ENCODE measurements at regions not wholly inside any gene's neighbourhood (a gene's known extent, or its start where the extent isn't known, plus 50 kb on each side); places are given as distances from the start of the nearest gene placed in this dataset.

GRCh38 chr9:113788616-113789330, 87.3 kb upstream of the ZNF618 start:
- ChIA-PET CTCF (interaction anchor here (1.8 kb wide), 1 partner anchor 19 kb away, joined by 9 read pairs; no protein-coding TSS in a partner anchor), POLR2A (interaction anchor here (0.6 kb wide), 1 partner anchor 636 kb away, joined by 5 read pairs; no protein-coding TSS in a partner anchor)
- H3K4me3 ChIP-seq (ENCODE audit: low read depth, low read length), result no peak overlapping the region

DNA sequence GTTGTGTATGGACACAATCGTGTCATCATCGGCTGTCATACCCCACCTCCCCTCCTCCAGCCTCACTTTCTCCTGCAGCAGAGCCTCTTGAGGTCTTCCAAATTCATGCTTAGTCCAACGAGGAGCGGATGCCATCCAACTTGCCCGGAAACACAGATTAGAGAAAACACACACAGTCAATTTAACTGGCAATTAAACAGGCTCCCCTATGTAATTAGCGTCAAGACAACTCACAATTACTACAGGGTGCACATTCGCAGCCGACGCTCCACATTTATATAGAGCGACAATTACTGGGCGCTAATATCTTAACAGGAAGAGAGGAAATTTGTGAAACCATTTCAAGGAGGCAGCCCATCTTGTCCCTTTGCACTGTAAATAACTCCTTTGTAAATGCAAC, 86.0 kb upstream of the ZNF618 start:
- Histone ChIP-seq H3K36me3 (ENCODE audit: control insufficient read depth in 2 of 2, insufficient read depth in 1 of 2, low read length in 2 of 2) (no peaks in the 10 kb centered on the region), H3K4me3 (ENCODE audit: low read depth, low read length) (no peak overlapping the region), H3K4me1 (ENCODE audit: control insufficient read depth, insufficient read depth, low read length) (no peaks in the 10 kb centered on the region), H3K27ac (ENCODE audit: extremely low read depth, low read depth, low read length) (no peak overlapping the region), H3K9me3 (ENCODE audit: control insufficient read depth, insufficient read depth, low read depth, low read length) (no peaks in the 10 kb centered on the region)
- CTCF ChIA-PET, result interaction anchor here (1.6 kb wide), 1 partner anchor 18 kb away, joined by 7 read pairs; no protein-coding TSS in a partner anchor
- TF ChIP-seq ZBTB7A (tag by site-specific recombination; IDR thresholded peaks at IDR 0.05; ENCODE audit: low read depth), result no peak
- no peak for TF ChIP-seq ZBTB17 (tag by site-specific recombination; IDR thresholded peaks at IDR 0.05)
- no peak for TF ChIP-seq ATF2 (tag by site-specific recombination; IDR thresholded peaks at IDR 0.05; ENCODE audit: low read depth)
- TF ChIP-seq ZNF621 (tag by site-specific recombination; IDR thresholded peaks at IDR 0.05), result no peak
- no peak for TF ChIP-seq ZNF664 (tag by site-specific recombination; IDR thresholded peaks at IDR 0.05)
- no peak for TF ChIP-seq ZNF423 (tag by site-specific recombination; IDR thresholded peaks at IDR 0.05)
- no peak for TF ChIP-seq KLF9 (tag by site-specific recombination; IDR thresholded peaks at IDR 0.05; ENCODE audit: low read depth)
- no peak for TF ChIP-seq BCL11B (tag by site-specific recombination; IDR thresholded peaks at IDR 0.05; ENCODE audit: low read depth)
- POLR2A ChIA-PET, result no interaction called here

More at GRCh38 chr9:113788616-113789330, 87.3 kb upstream of the ZNF618 start:
- no peaks in the 10 kb centered on the region for H3K36me3 ChIP-seq (ENCODE audit: control insufficient read depth in 2 of 2, insufficient read depth in 1 of 2, low read length in 2 of 2)
- H3K4me1 ChIP-seq (ENCODE audit: control insufficient read depth, insufficient read depth, low read length), result no peaks in the 10 kb centered on the region
- TF ChIP-seq TRIM28 (IDR thresholded peaks at IDR 0.05; ENCODE audit: borderline replicate concordance, low read length) (no peak), GLIS1 (tag by site-specific recombination; IDR thresholded peaks at IDR 0.05) (no peak), ZNF707 (tag by site-specific recombination; IDR thresholded peaks at IDR 0.05) (no peak), ZNF768 (tag by site-specific recombination; IDR thresholded peaks at IDR 0.05) (no peak), ZNF335 (tag by site-specific recombination; conservative IDR thresholded peaks at IDR 0.05) (no peak), ZNF629 (tag by site-specific recombination; IDR thresholded peaks at IDR 0.05) (no peak), ZBTB10 (tag by site-specific recombination; IDR thresholded peaks at IDR 0.05) (no peak), ZNF660 (tag by site-specific recombination; IDR thresholded peaks at IDR 0.05) (no peak), ZNF561 (tag by site-specific recombination; IDR thresholded peaks at IDR 0.05; ENCODE audit: borderline replicate concordance) (no peak), HOXC10 (CRISPR knock-in tag; IDR thresholded peaks at IDR 0.05) (no peak), ZNF530 (tag by site-specific recombination; IDR thresholded peaks at IDR 0.05; ENCODE audit: low read depth) (no peak), ZNF529 (tag by site-specific recombination; IDR thresholded peaks at IDR 0.05; ENCODE audit: insufficient replicate concordance) (no peak), ZBTB11 (tag by site-specific recombination; conservative IDR thresholded peaks at IDR 0.05; ENCODE audit: low read depth) (no peak), ZNF2 (tag by site-specific recombination; IDR thresholded peaks at IDR 0.05) (no peak), ZNF777 (tag by site-specific recombination; IDR thresholded peaks at IDR 0.05; ENCODE audit: borderline replicate concordance) (no peak), ZNF366 (tag by site-specific recombination; conservative IDR thresholded peaks at IDR 0.05) (no peak), ZNF514 (tag by site-specific recombination; IDR thresholded peaks at IDR 0.05) (no peak)
- H3K27ac ChIP-seq (ENCODE audit: extremely low read depth, low read depth, low read length), result no peak overlapping the region
- no peaks in the 10 kb centered on the region for H3K9me3 ChIP-seq (ENCODE audit: control insufficient read depth, insufficient read depth, low read depth, low read length)
